Retinal pigment epithelial cell (primary cell): ENCODE measurements at regions not wholly inside any gene's neighbourhood (a gene's known extent, or its start where the extent isn't known, plus 50 kb on each side); places are given as distances from the start of the nearest gene placed in this dataset.

ENCODE experiments used
- DNase-seq: peaks from one replicate; pipeline ENCODE4 v3.0.0-alpha.2; 2010; ENCODE audit warnings: low read depth
- H3K4me3 ChIP-seq: 2 replicates; pipeline ENCODE4 v1.5.1; 2011; ENCODE audit warnings: mild to moderate bottlenecking, low read length, control low read depth, moderate library complexity
- CTCF ChIP-seq: conservative IDR thresholded peaks from 2 replicates; pipeline ENCODE4 v1.5.1; 2011; ENCODE audit warnings: low read depth, low read length, control low read depth, inconsistent platforms

GRCh38 chr14:38090506-38090905 lies 117.2 kb upstream of the SSTR1 start:
- no peak overlapping the region for H3K4me3 ChIP-seq
- no peak for DNase-seq
- no peak for TF ChIP-seq CTCF

- peak; percentile 55 for DNase-seq
- TF ChIP-seq CTCF: no peak
- no peak overlapping the region for H3K4me3 ChIP-seq
These were observed 109.4 kb upstream of the SSTR1 start for GRCh38 chr14:38098074-38098836.

GRCh38 chr14:38101679-38102078 lies 106.0 kb upstream of the SSTR1 start:
- no peak for DNase-seq

GRCh38 chr14:38103542-38104225 lies 104.0 kb upstream of the SSTR1 start:
- no peak overlapping the region for H3K4me3 ChIP-seq

More at GRCh38 chr14:38101679-38102078, 106.0 kb upstream of the SSTR1 start:
- no peak for TF ChIP-seq CTCF
- H3K4me3 ChIP-seq: no peak overlapping the region

GRCh38 chr14:38105106-38105702 lies 102.5 kb upstream of the SSTR1 start:
- DNase-seq: no peak
- TF ChIP-seq CTCF: no peak

More at GRCh38 chr14:38103542-38104225, 104.0 kb upstream of the SSTR1 start:
- TF ChIP-seq CTCF: no peak
- DNase-seq: no peak

GRCh38 chr14:38107216-38107631 lies 100.5 kb upstream of the SSTR1 start:
- no peak for TF ChIP-seq CTCF
- DNase-seq: no peak
- H3K4me3 ChIP-seq: no peak overlapping the region

More at GRCh38 chr14:38105106-38105702, 102.5 kb upstream of the SSTR1 start:
- no peak overlapping the region for H3K4me3 ChIP-seq
